ENCODE measurements at regions not wholly inside any gene's neighbourhood (a gene's known extent, or its start where the extent isn't known, plus 50 kb on each side); places are given as distances from the start of the nearest gene placed in this dataset.

GRCh38 chr13:89967701-89968100, 1379.8 kb upstream of the MIR17HG start:
- TF ChIP-seq CTCF (IDR thresholded peaks at IDR 0.05; ENCODE audit: low read depth, low read length) (no peak), EZH2phosphoT487 (IDR thresholded peaks at IDR 0.05; ENCODE audit: low read depth) (no peak)

All from OCI-LY3 (cell line).